ENCODE measurements at regions not wholly inside any gene's neighbourhood (a gene's known extent, or its start where the extent isn't known, plus 50 kb on each side); places are given as distances from the start of the nearest gene placed in this dataset.

- TF ChIP-seq CTCF (IDR thresholded peaks at IDR 0.05; ENCODE audit: insufficient read depth, low read depth, low read length, missing control alignments), result no peak
- no peak for DNase-seq (ENCODE audit: low read depth)
- no peak overlapping the region for H3K4me3 ChIP-seq (ENCODE audit: low read length)
Measured at GRCh38 chr5:56688402-56688801, 126.9 kb upstream of the MAP3K1 start.

GRCh38 chr5:56686337-56687195, 128.8 kb upstream of the MAP3K1 start:
- no peak for TF ChIP-seq CTCF (IDR thresholded peaks at IDR 0.05; ENCODE audit: insufficient read depth, low read depth, low read length, missing control alignments)
- no peak overlapping the region for H3K4me3 ChIP-seq (ENCODE audit: low read length)
- DNase-seq (ENCODE audit: low read depth), result no peak

GRCh38 chr5:56685503-56686217, 129.7 kb upstream of the MAP3K1 start:
- DNase-seq (ENCODE audit: low read depth), result no peak
- no peak overlapping the region for H3K4me3 ChIP-seq (ENCODE audit: low read length)
- no peak for TF ChIP-seq CTCF (IDR thresholded peaks at IDR 0.05; ENCODE audit: insufficient read depth, low read depth, low read length, missing control alignments)

- no peak for TF ChIP-seq CTCF (IDR thresholded peaks at IDR 0.05; ENCODE audit: insufficient read depth, low read depth, low read length, missing control alignments)
- H3K4me3 ChIP-seq (ENCODE audit: low read length), result no peak overlapping the region
- no peak for DNase-seq (ENCODE audit: low read depth)
Measured at GRCh38 chr5:56684159-56684558, 131.2 kb upstream of the MAP3K1 start.

GRCh38 chr5:56683733-56684132, 131.6 kb upstream of the MAP3K1 start:
- no peak for DNase-seq (ENCODE audit: low read depth)
- TF ChIP-seq CTCF (IDR thresholded peaks at IDR 0.05; ENCODE audit: insufficient read depth, low read depth, low read length, missing control alignments), result no peak
- no peak overlapping the region for H3K4me3 ChIP-seq (ENCODE audit: low read length)

- peak; percentile 46 for DNase-seq (ENCODE audit: low read depth)
- no peak for TF ChIP-seq CTCF (IDR thresholded peaks at IDR 0.05; ENCODE audit: insufficient read depth, low read depth, low read length, missing control alignments)
- no peak overlapping the region for H3K4me3 ChIP-seq (ENCODE audit: low read length)
Measured at GRCh38 chr5:56683281-56683680, 132.1 kb upstream of the MAP3K1 start.

All from epithelial cell of esophagus (primary cell).